ENCODE measurements at regions not wholly inside any gene's neighbourhood (a gene's known extent, or its start where the extent isn't known, plus 50 kb on each side); places are given as distances from the start of the nearest gene placed in this dataset.

GRCh38 chr5:174514983-174515394 is 209.4 kb upstream of the MSX2 start:
- H3K27me3 ChIP-seq (ENCODE audit: insufficient read depth, poor library complexity, severe bottlenecking) = no peaks in the 10 kb centered on the region
- H3K4me3 ChIP-seq (replicated peaks; ENCODE audit: insufficient read depth, low read length) = no peak overlapping the region
- DNase-seq (ENCODE audit: low read depth in 1 of 2, low spot score in 1 of 2) = no peak
- no peak overlapping the region for H3K27ac ChIP-seq (replicated peaks)
- TF ChIP-seq CTCF (IDR thresholded peaks at IDR 0.05; ENCODE audit: insufficient read depth, low read length) (no peak), POLR2AphosphoS5 (IDR thresholded peaks at IDR 0.05; ENCODE audit: low read depth) (no peak), SPI1 (IDR thresholded peaks at IDR 0.05; ENCODE audit: borderline replicate concordance, low read depth) (no peak), GABPA (IDR thresholded peaks at IDR 0.05; ENCODE audit: low read depth) (no peak), REST (IDR thresholded peaks at IDR 0.05; ENCODE audit: insufficient replicate concordance, low read depth) (no peak)

GRCh38 chr5:174516741-174517140 is 207.6 kb upstream of the MSX2 start:
- TF ChIP-seq GABPA (IDR thresholded peaks at IDR 0.05; ENCODE audit: low read depth) = no peak
- no peak for TF ChIP-seq CTCF (IDR thresholded peaks at IDR 0.05; ENCODE audit: insufficient read depth, low read length)
- TF ChIP-seq REST (IDR thresholded peaks at IDR 0.05; ENCODE audit: insufficient replicate concordance, low read depth) = no peak
- no peak for TF ChIP-seq SPI1 (IDR thresholded peaks at IDR 0.05; ENCODE audit: borderline replicate concordance, low read depth)
- TF ChIP-seq POLR2AphosphoS5 (IDR thresholded peaks at IDR 0.05; ENCODE audit: low read depth) = no peak
- no peak for DNase-seq (ENCODE audit: low read depth in 1 of 2, low spot score in 1 of 2)
- Histone ChIP-seq H3K27me3 (ENCODE audit: insufficient read depth, poor library complexity, severe bottlenecking) (no peaks in the 10 kb centered on the region), H3K4me3 (replicated peaks; ENCODE audit: insufficient read depth, low read length) (no peak overlapping the region), H3K27ac (replicated peaks) (no peak overlapping the region)

GRCh38 chr5:174518512-174518911 is 205.9 kb upstream of the MSX2 start:
- no peak for TF ChIP-seq POLR2AphosphoS5 (IDR thresholded peaks at IDR 0.05; ENCODE audit: low read depth)
- TF ChIP-seq REST (IDR thresholded peaks at IDR 0.05; ENCODE audit: insufficient replicate concordance, low read depth) = no peak
- TF ChIP-seq GABPA (IDR thresholded peaks at IDR 0.05; ENCODE audit: low read depth) = no peak
- TF ChIP-seq SPI1 (IDR thresholded peaks at IDR 0.05; ENCODE audit: borderline replicate concordance, low read depth) = no peak
- TF ChIP-seq CTCF (IDR thresholded peaks at IDR 0.05; ENCODE audit: insufficient read depth, low read length) = no peak
- Histone ChIP-seq H3K4me3 (replicated peaks; ENCODE audit: insufficient read depth, low read length) (no peak overlapping the region), H3K27ac (replicated peaks) (no peak overlapping the region), H3K27me3 (ENCODE audit: insufficient read depth, poor library complexity, severe bottlenecking) (no peaks in the 10 kb centered on the region)
- no peak for DNase-seq (ENCODE audit: low read depth in 1 of 2, low spot score in 1 of 2)
